GM18909 (cell line): ENCODE measurements at regions not wholly inside any gene's neighbourhood (a gene's known extent, or its start where the extent isn't known, plus 50 kb on each side); places are given as distances from the start of the nearest gene placed in this dataset.

ENCODE experiments used
- ATAC-seq: cut with Tn5 transposase; IDR thresholded peaks from one replicate; pipeline ENCODE4 v1.9.1; 2021; ENCODE audit warnings: mild to moderate bottlenecking; ENCODE audit not compliant: unreplicated experiment, poor library complexity

DNA sequence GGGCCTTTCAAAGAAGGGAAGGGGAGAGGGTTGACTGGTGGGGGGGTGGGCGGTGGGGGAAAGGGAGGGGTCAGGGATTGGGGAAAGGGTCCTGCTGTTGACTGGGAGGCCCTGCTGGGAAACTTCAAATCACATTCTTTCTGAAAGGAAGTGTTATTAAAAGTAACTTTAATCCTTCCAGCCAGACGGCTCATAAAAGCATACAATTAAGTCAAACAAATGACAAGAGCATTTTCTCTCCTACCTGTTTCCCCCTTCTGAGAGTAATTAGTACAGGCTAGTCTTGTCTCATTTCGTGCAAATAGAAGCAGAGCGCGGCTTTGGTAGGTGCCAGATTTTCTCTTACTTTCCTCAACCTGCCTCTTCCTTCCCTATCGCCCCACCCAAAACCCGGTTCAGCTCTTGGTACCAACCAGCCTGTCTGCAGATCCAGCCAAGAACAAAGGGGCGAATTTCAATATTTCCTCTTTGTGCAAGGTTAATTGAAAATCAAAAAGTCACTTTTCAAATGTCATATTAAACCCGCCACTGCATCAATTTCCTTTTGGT is 2112.6 kb upstream of the PIK3C3 start:
- ATAC-seq = no peak

DNA sequence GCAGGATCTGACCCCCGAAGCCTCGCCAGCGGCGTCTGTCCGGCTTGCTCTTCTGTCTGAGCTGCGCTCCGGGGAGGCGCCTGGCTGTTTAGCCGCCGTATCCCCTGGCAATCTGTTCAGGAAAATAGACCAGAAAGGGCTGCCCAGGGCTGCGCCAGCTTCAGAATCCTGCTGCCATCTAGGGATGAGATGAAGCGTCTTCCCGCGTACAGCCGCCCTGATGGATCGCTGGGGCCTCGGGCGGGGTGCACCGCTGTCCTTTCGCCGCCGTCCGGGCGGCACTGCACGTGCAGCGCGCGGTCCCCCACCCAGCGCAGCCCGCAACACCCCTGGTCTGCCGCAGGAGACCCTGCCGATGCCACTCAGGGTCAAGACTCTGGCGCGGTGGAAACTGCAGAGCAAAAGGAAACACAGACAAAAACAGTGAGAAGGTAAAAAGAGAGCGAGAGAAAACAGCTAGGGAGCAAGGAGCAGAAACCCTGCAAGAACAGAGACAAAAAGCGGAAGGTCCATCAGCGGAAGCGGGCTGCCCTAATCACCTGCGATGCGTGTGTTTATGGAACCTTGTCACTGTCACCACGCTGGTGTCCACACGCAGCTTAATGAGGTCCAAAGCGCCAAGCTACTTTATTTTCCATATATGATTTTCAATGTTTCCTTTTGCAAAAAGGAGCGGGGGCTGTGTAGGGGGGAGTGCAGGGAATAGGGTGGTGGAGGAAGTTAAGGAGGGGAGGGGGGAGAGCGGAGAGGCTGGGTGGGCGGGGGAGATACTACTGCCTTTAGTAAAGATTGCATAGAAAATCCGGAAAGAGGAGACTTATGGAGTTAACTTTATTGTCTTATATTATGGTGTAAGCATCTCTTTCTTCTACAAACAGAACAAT is 2113.3 kb upstream of the PIK3C3 start:
- no peak for ATAC-seq

DNA sequence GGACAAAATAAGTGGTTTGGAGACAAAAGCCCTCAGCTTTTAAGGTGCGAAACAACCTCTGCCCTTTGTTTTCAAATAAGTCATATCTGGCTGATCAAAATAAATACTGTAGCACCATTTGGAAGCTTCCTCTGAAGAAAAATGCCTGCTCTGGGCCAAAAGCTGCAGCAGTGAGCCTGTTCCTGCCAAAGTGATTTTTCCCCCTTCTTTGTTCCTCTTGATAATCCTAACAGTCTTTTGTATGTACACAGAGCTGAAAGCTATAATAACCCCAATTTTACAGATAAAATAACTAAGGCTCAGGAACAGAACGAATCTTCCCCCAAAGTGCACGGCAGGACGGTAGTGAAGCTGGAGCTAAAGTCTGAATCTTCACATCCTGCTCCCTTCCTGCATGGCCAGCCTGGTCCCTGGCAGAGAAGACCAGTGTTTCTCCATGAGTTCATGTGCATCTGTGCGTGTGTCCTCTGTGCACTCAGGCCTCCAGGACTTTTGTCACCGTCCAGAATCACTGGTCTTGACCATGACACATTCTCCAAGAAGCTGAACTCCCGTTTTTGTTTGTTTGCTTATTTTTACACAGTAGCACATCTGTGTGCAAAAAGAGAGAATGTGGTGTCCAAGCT is 2114.1 kb upstream of the PIK3C3 start:
- ATAC-seq = no peak

DNA sequence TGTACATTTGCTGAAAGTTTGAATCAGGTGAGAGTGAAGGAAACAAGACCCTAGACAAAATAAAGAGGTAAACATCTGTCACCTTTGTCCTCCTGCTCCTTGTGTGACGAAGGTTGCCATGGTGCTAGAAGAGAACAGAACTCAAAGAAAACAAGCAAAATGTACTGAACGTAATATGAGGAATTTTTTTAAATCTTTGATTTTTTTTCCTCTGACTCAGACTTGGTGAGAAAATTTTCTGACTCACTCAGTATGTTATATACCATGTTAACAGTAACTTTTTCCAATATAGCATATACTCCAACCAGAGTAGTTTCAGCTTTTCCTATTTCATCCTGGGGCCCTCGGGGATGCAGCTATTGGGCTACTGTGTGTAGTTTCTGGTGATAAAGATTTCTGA is 2114.6 kb upstream of the PIK3C3 start:
- no peak for ATAC-seq

DNA sequence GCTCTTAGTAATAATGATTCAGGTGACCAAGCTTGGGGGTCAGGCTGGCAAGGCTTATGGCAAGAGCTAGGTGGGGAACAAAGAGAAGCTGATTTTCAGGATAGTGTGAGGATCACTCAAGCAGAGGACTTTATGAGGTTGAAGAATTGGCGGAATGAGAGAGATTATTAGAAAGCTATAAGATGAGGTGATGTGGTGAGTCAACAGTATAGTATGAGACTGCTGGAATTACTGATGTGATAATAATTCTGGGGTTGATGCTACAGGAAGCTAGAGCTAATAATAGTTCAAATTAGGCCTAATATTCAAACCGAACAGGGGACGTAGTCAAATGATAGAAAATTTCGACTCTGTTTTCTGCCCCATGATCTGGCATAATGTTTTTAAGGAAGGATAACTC is 2115.3 kb upstream of the PIK3C3 start:
- ATAC-seq = no peak

DNA sequence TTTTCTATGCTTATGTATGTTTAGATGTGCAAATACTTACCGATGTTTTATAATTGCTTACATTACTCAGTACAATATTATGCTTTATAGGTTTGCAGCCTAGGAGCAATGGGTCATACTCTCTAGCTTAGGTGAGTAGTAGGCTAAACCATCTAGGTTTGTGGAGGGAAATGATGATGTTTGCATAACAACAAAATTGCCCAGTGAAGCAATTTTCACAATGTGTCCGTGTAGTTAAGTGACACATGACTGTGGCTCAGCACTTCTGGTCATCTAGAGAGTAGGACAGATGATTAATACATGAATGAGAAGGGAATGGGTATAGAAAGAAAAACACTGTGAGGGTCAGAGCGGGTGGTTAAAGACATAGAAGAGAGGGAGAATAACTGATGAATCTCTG is 2116.2 kb upstream of the PIK3C3 start:
- ATAC-seq = no peak

DNA sequence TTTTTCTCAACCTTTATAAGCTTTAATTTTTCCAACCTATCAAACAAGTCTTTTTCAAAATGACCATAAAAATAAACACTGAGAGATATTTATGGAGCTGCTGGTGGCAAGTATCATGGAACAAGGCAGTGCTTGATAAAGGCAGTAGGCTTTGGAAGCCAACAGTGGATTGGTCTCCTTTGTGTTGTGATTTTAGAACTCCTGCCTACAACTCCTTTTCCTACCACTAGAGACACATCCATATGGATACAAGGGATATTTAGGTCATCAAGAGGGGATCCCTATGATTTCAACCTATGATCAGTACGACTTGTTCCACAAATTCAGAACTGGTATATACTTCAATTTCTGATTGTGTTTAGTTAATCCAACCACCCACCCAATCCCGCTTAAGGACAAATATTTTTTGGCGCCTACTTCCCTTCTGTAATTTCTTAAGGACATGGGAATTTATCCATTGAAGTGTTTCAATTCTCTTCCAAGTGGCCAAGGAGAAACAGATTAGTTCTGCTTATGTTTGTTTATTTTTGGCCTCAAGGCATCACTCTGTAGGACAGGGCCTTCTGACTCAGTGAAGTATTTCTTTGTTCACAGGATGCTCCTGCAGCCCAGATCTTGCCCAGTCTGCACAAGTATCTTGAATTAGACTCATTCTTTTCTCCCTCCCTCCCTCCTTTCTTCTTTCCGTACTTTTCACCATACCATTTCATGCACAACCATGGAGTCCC is 2119.6 kb upstream of the PIK3C3 start:
- ATAC-seq = no peak

DNA sequence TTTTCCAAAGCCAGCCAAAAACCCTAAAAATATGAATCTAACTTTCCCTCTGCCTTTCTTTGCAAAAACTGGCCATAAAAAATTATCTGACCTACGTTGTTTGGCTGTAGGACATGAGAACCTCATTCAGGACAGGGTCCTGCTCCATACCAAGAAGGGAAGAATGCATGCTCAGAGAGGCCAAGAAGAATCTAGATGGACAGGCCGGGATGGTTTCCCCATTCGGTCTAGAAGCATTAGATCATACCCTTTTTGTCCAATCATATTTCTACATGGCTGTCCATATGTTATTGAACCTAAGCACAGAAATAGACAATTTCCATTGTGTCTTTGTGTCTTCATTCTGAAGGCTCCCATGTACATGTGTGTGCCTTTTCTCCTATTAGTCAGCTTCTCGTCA is 2120.4 kb upstream of the PIK3C3 start:
- no peak for ATAC-seq

DNA sequence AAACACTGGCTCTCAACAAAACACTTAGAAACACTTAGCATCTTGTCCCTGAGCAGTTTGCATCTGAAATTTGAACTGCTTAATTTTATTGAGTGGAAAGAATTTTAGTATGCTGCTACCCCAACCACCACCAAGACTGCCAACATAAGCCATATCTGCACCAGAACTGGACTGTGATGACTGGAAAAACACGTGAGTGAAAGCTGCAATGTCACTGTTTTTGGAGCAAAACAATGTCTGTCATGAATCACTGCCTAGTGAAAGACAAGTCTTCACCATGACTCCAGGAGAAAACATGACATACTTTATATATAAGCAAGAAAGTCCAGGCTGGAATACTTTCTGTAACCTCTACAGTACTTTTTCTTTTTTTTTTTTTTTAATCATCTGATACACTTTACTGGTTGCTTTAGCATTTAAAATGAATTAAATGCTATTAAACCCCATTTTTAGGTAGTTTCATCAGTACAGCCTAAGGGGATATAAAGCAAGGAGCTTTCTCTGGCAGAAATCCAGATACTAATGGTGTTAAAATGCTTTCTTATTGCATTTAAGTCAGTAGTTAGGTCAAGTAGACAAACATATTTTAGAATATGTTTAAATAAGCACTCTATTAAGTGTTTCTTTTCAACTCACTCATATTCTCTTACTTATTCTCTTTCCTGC is 2129.4 kb upstream of the PIK3C3 start:
- ATAC-seq = no peak

DNA sequence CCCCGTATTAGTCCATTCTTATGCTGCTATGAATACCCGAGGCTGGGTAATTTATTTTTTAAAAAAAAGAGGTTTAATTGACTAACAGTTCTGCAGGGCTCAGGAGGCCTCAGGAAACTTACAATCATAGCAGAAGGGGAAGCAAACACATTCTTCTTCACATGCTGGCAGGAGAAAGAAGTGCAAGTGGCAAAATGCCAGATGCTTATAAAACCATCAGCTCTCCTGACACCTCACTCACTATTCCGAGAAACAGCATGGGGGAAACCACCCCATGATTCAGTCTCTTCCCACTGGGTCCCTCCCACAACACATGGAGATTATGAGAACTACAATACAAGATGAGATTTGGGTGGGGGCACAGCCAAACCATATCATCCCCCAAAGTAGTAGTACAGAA is 2148.5 kb upstream of the PIK3C3 start:
- no peak for ATAC-seq

DNA sequence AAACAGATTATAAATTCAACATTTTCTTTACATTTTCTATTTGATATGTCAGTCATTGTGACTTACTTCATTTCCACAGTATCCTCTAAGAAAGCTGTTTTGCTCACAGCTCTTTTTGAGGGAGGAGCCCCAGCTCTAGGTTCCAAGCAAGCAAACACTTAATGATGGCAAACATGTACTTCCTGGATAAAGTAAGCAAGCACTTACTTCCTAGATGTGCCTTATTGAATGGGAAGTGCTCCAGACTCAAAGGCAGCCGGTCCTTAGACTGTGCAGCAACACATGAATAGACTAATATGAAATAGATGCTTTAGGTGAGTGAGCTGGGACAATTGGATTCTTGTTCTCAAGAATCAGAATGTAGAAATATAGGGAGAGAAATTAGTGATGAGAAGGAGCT is 2149.8 kb upstream of the PIK3C3 start:
- no peak for ATAC-seq

DNA sequence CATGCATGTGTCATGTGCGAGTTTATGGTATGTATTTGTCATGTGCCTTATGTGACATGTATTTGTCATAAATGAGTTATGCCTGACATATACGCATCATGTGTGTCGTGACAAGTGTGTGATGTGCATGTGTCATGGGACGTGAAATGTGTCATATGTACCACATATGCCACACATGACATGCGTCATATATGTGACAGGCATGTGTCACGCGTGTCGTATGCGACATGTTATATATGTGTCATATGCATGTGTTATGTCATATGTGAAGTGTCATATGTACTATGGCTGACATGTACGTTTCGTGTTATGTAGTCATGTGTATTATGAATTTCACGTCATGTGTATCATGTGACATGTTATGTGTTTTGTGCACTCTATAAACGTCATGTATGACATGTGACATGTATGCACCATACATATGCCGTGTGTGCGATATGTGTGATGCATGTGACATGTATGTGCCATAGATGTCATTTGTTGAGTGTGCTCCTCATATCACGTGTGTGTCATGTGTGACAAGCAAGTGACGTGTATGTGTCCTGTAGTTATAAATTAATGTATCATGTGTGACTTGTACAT is 2152.3 kb upstream of the PIK3C3 start:
- no peak for ATAC-seq

DNA sequence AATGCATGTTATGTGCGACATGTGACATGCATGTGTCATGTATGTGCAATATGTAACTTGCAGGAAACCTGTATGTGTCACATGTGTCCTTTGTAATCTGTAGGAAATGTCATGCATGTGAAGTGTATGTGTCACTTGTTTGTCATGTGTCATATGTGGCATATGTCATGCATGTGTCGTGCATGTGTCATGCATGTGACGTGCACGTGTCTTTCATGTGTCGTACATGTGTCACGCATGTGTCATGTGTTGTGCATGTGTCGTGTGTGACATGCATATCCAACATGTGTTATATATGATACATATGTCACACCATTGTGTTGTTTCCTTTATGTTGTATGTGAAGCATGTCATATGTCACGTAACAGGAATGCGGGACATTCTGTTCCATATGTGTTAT is 2153.2 kb upstream of the PIK3C3 start:
- ATAC-seq = no peak

DNA sequence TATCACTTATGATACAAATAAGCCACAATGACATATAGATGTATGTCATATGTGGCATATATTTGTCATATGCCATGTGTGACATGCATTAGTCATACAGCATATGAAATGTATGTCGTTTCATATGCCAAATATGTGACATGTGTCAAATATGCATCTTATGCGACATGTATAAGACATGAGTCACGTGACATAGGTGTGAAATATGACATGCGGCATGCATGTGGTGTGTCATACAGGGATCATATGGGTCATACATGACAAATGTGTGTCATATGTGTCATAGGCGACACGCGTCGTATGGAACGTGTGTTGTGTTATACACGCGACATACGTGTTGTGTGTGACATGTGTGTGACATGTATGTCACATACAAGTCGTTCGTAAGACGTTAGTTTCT is 2154.0 kb upstream of the PIK3C3 start:
- ATAC-seq = no peak

DNA sequence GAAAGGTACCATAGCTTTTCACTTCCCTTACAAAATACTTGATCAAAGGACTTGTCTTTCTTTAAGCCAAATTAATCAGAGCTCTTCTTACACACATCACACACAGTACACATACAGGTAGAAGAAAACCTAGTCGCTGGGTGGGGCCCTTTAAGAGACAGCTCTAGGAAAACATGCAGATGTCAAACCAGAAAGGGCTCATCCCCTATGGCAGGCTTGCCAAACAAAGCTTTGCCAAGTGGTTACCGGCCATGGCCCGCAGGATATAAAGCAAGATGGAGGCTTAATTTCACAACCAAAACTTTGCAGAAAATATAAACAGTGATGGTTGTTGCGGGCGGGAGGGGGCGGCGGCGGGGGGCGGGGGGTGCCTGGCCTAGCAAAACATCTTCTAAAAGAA is 2156.0 kb upstream of the PIK3C3 start:
- no peak for ATAC-seq

DNA sequence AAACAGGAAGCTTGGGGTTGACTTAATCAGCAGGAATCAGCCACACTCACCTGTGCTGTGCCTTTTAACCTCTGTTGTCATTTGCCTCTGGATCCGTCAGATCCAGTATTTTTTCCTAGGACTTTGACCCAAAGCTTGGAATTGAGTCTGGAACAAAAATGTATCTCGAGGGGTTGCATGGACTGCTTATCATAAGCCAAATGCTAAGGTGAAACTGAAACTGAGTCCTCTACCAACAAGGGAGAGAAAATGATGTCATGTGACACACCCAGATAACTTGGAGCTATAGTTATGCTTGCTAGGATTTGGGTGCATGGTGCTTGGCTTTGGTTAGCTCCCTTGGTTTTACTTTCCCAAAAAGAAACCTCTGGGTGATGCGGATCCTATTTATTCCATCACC is 2158.6 kb upstream of the PIK3C3 start:
- no peak for ATAC-seq

DNA sequence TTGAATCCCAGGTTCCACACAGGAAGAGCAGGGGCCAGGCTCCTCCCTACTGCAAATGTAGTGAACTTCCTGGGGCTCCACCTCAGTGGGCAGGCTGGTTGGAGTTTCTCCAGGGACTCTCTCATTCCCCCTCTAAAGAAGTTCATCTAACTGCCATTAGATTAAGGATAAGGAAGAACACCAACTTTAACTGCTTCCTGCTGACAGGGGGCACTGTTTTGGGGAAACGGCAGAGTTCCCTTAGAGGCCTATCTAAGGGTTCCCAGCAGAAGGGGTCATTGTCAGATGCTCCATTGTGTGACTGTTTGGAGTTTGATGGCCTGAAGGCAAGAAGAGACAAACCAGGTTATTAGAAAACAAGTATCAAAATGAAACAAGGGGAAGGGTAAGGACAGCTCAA is 2159.7 kb upstream of the PIK3C3 start:
- ATAC-seq = no peak

DNA sequence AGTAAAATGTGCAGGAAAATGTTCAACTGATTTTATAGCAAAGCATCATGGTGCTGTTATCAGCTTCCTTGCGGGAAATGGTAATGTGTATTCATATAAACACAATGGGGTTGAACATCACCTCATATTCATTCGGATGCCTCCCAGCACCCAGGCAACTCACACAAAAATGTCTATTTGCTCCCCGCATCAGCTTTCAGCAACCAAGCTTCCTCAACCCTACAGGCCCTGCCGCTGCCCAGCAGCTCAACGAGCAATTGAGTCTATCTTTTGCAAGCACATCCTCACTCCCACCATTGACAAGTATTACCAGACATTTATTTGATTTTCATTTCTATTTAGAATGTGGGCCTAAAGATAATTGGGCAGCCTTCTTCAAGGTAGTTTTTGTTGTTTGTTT is 2161.4 kb upstream of the PIK3C3 start:
- no peak for ATAC-seq

DNA sequence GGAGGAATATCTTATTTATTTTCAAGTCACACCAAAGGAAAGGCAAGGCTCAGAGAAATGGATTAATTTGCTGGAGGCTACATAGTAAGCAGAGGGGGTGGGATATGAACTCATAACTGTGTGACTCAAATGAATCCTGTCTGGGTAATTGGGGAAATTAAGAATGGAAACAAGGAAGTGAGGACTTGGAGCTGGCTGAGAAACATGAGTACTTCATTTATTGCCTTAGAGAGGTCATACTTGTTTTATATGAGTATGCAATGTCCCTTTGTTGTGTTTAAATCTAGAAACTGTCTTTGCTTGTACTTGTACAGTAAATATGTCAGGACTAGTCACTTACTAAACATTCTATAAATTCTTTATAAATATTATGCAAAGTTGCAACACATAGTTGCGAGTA is 2166.7 kb upstream of the PIK3C3 start:
- no peak for ATAC-seq

DNA sequence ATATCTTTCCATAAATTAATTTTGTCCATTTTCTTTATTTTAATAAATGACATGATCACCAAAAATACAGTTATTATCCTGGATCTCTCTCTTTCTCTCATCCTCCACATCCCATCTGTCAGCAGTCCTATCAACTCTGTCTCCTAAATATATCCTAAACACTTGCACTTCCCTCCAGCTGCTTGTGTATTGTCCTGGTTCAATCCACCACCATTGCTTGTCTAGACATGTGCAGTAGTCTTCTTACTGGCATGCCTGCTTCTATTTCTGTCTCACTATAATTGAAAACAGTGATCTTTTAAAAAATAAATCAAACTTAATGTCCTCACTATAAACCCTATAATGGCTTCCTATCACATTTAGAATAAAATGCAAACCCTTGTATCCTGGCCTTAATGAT is 2168.6 kb upstream of the PIK3C3 start:
- ATAC-seq = no peak
